ENCODE measurements at regions not wholly inside any gene's neighbourhood (a gene's known extent, or its start where the extent isn't known, plus 50 kb on each side); places are given as distances from the start of the nearest gene placed in this dataset.

- no peak for TF ChIP-seq ISL1 (CRISPR knock-in tag; IDR thresholded peaks at IDR 0.05)
- no peak for TF ChIP-seq RARB (CRISPR knock-in tag; IDR thresholded peaks at IDR 0.05)
- TF ChIP-seq ZNF8 (CRISPR knock-in tag; IDR thresholded peaks at IDR 0.05) = no peak
- no peak for TF ChIP-seq OSR1 (CRISPR knock-in tag; IDR thresholded peaks at IDR 0.05)
- no peak for TF ChIP-seq CSDC2 (CRISPR knock-in tag; IDR thresholded peaks at IDR 0.05)
- TF ChIP-seq ZNF565 (CRISPR knock-in tag; conservative IDR thresholded peaks at IDR 0.05; ENCODE audit: low read depth) = no peak
- no peak for TF ChIP-seq ARNTL (CRISPR knock-in tag; IDR thresholded peaks at IDR 0.05; ENCODE audit: borderline replicate concordance, low read depth)
- no peak for TF ChIP-seq GLIS3 (CRISPR knock-in tag; IDR thresholded peaks at IDR 0.05)
- TF ChIP-seq ZNF70 (CRISPR knock-in tag; IDR thresholded peaks at IDR 0.05) = no peak
- no peak for TF ChIP-seq ZFP30 (CRISPR knock-in tag; IDR thresholded peaks at IDR 0.05)
- no peak for TF ChIP-seq SNAI2 (CRISPR knock-in tag; IDR thresholded peaks at IDR 0.05)
- TF ChIP-seq BACH2 (CRISPR knock-in tag; IDR thresholded peaks at IDR 0.05; ENCODE audit: borderline replicate concordance) = no peak
- TF ChIP-seq CSRNP3 (CRISPR knock-in tag; IDR thresholded peaks at IDR 0.05) = no peak
- no peak for ATAC-seq
These were observed 74.5 kb downstream of the S1PR1 start for GRCh38 chr1:101311146-101311920.

- ATAC-seq = no peak
- TF ChIP-seq CSRNP3 (CRISPR knock-in tag; IDR thresholded peaks at IDR 0.05) (no peak), ISL1 (CRISPR knock-in tag; IDR thresholded peaks at IDR 0.05) (no peak), ARNTL (CRISPR knock-in tag; IDR thresholded peaks at IDR 0.05; ENCODE audit: borderline replicate concordance, low read depth) (no peak), OSR1 (CRISPR knock-in tag; IDR thresholded peaks at IDR 0.05) (no peak), TOX (CRISPR knock-in tag; IDR thresholded peaks at IDR 0.05; ENCODE audit: borderline replicate concordance) (no peak), ESRRG (CRISPR knock-in tag; IDR thresholded peaks at IDR 0.05) (no peak), POU6F1 (CRISPR knock-in tag; IDR thresholded peaks at IDR 0.05; ENCODE audit: borderline replicate concordance, low read depth) (no peak), TSHZ2 (CRISPR knock-in tag; IDR thresholded peaks at IDR 0.05) (no peak), SNAI2 (CRISPR knock-in tag; IDR thresholded peaks at IDR 0.05) (no peak), RARB (CRISPR knock-in tag; IDR thresholded peaks at IDR 0.05) (no peak)
These were observed 75.3 kb downstream of the S1PR1 start for GRCh38 chr1:101312147-101312546.

GRCh38 chr1:101313356-101313755 is 76.5 kb downstream of the S1PR1 start:
- ATAC-seq = no peak
- TF ChIP-seq PATZ1 (CRISPR knock-in tag; IDR thresholded peaks at IDR 0.05; ENCODE audit: borderline replicate concordance) (no peak), ZFP30 (CRISPR knock-in tag; IDR thresholded peaks at IDR 0.05) (no peak), BACH2 (CRISPR knock-in tag; IDR thresholded peaks at IDR 0.05; ENCODE audit: borderline replicate concordance) (no peak), RARB (CRISPR knock-in tag; IDR thresholded peaks at IDR 0.05) (no peak), ZNF70 (CRISPR knock-in tag; IDR thresholded peaks at IDR 0.05) (no peak), CSDC2 (CRISPR knock-in tag; IDR thresholded peaks at IDR 0.05) (no peak), TSHZ2 (CRISPR knock-in tag; IDR thresholded peaks at IDR 0.05) (no peak), ZC3H10 (CRISPR knock-in tag; IDR thresholded peaks at IDR 0.05) (no peak), POU6F1 (CRISPR knock-in tag; IDR thresholded peaks at IDR 0.05; ENCODE audit: borderline replicate concordance, low read depth) (no peak), OSR1 (CRISPR knock-in tag; IDR thresholded peaks at IDR 0.05) (no peak), ZFP3 (CRISPR knock-in tag; IDR thresholded peaks at IDR 0.05) (no peak), ARNTL (CRISPR knock-in tag; IDR thresholded peaks at IDR 0.05; ENCODE audit: borderline replicate concordance, low read depth) (no peak), ZNF8 (CRISPR knock-in tag; IDR thresholded peaks at IDR 0.05) (no peak), ISL1 (CRISPR knock-in tag; IDR thresholded peaks at IDR 0.05) (no peak)
